Caki2 (cell line): ENCODE measurements at regions not wholly inside any gene's neighbourhood (a gene's known extent, or its start where the extent isn't known, plus 50 kb on each side); places are given as distances from the start of the nearest gene placed in this dataset.

Experiments
- DNase-seq: peaks from one replicate; pipeline ENCODE4 v3.0.0-alpha.2; 2015; ENCODE audit warnings: low read depth
- in situ Hi-C: cut with HindIII; loops from 2 replicates; pipeline ENCODE4 v1.10.0; 2016; ENCODE audit warnings: low sequenced_read_pairs, low pct_unique_long_range_greater_than_20kb, mixed read lengths

GRCh38 chr3:24714436-24714835, 219.8 kb upstream of the THRB start:
- in situ Hi-C loops: no loop called here
- no peak for DNase-seq

- in situ Hi-C loops: no loop called here
- no peak for DNase-seq
Measured at GRCh38 chr3:24715171-24715792, 220.6 kb upstream of the THRB start.

GRCh38 chr3:24722087-24722486, 227.4 kb upstream of the THRB start:
- in situ Hi-C loops: no loop called here
- DNase-seq: no peak

- DNase-seq: no peak
- in situ Hi-C loops: no loop called here
Measured at GRCh38 chr3:24725514-24726255, 231.0 kb upstream of the THRB start.

- in situ Hi-C loops: no loop called here
- no peak for DNase-seq
Measured at GRCh38 chr3:24726423-24726822, 231.8 kb upstream of the THRB start.

GRCh38 chr3:24730173-24730572, 235.5 kb upstream of the THRB start:
- in situ Hi-C loops: no loop called here
- no peak for DNase-seq

- no peak for DNase-seq
- in situ Hi-C loops: no loop called here
Measured at GRCh38 chr3:24734019-24734418, 239.4 kb upstream of the THRB start.

GRCh38 chr3:24736701-24737100, 242.1 kb upstream of the THRB start:
- DNase-seq: no peak
- in situ Hi-C loops: no loop called here

- in situ Hi-C loops: no loop called here
- DNase-seq: no peak
Measured at GRCh38 chr3:24740326-24740725, 245.7 kb upstream of the THRB start.

- in situ Hi-C loops: no loop called here
- DNase-seq: no peak
Measured at GRCh38 chr3:24741506-24741905, 246.9 kb upstream of the THRB start.

- no peak for DNase-seq
- in situ Hi-C loops: no loop called here
Measured at GRCh38 chr3:24748520-24748919, 253.9 kb upstream of the THRB start.

- no peak for DNase-seq
- in situ Hi-C loops: no loop called here
Measured at GRCh38 chr3:24751020-24751419, 256.4 kb upstream of the THRB start.

- in situ Hi-C loops: no loop called here
- DNase-seq: no peak
Measured at GRCh38 chr3:24756101-24756888, 261.6 kb upstream of the THRB start.

GRCh38 chr3:24763393-24763792, 268.7 kb upstream of the THRB start:
- in situ Hi-C loops: no loop called here

GRCh38 chr3:24764236-24764915, 269.7 kb upstream of the THRB start:
- DNase-seq: no peak
- in situ Hi-C loops: no loop called here

More at GRCh38 chr3:24763393-24763792, 268.7 kb upstream of the THRB start:
- DNase-seq: no peak

- no peak for DNase-seq
- in situ Hi-C loops: no loop called here
Measured at GRCh38 chr3:24765399-24765798, 270.7 kb upstream of the THRB start.

GRCh38 chr3:24769918-24770317, 275.3 kb upstream of the THRB start:
- in situ Hi-C loops: no loop called here
- DNase-seq: no peak

- in situ Hi-C loops: no loop called here
- peak; percentile 17 for DNase-seq
Measured at GRCh38 chr3:24773798-24774197, 279.1 kb upstream of the THRB start.

- in situ Hi-C loops: no loop called here
- DNase-seq: no peak
Measured at GRCh38 chr3:24780991-24781390, 286.3 kb upstream of the THRB start.
